Islet of Langerhans (tissue), 1 donor: ENCODE measurements at regions not wholly inside any gene's neighbourhood (a gene's known extent, or its start where the extent isn't known, plus 50 kb on each side); places are given as distances from the start of the nearest gene placed in this dataset.
"Not testable (repeated sequence)": the region's sequence is repeated elsewhere in the genome, so short reads cannot be mapped to it uniquely, and the experiment has no call there.

Experiments used
- FAIRE-seq: peaks from one replicate; lab custom pipeline; 2011; peaks lifted over from hg19 to GRCh38; lab: Jason Lieb, UNC

GRCh38 chr15:66965201-66965900, 100.1 kb upstream of the SMAD3 start:
- no peak for FAIRE-seq

GRCh38 chr15:66966256-66966655, 99.1 kb upstream of the SMAD3 start:
- no peak for FAIRE-seq

- FAIRE-seq = no peak
Measured at GRCh38 chr15:66968806-66969596, 96.4 kb upstream of the SMAD3 start.

- FAIRE-seq = not testable (repeated sequence)
Measured at GRCh38 chr15:66974131-66974530, 91.3 kb upstream of the SMAD3 start.

GRCh38 chr15:66976106-66976640, 89.2 kb upstream of the SMAD3 start:
- FAIRE-seq = not testable (repeated sequence)

- not testable (repeated sequence) for FAIRE-seq
Measured at GRCh38 chr15:66980326-66980725, 85.1 kb upstream of the SMAD3 start.

GRCh38 chr15:66981771-66982170, 83.6 kb upstream of the SMAD3 start:
- no peak for FAIRE-seq

GRCh38 chr15:66982250-66982649, 83.2 kb upstream of the SMAD3 start:
- no peak for FAIRE-seq

- no peak for FAIRE-seq
Measured at GRCh38 chr15:66982816-66983215, 82.6 kb upstream of the SMAD3 start.

- FAIRE-seq = no peak
Measured at GRCh38 chr15:66985653-66986052, 79.7 kb upstream of the SMAD3 start.

GRCh38 chr15:66986951-66987350, 78.5 kb upstream of the SMAD3 start:
- FAIRE-seq = no peak

- no peak for FAIRE-seq
Measured at GRCh38 chr15:66993090-66993489, 72.3 kb upstream of the SMAD3 start.

GRCh38 chr15:66993874-66994696, 71.3 kb upstream of the SMAD3 start:
- FAIRE-seq = no peak

GRCh38 chr15:66994927-66995656, 70.3 kb upstream of the SMAD3 start:
- no peak for FAIRE-seq

GRCh38 chr15:66996094-66996493, 69.3 kb upstream of the SMAD3 start:
- FAIRE-seq = no peak

- no peak for FAIRE-seq
Measured at GRCh38 chr15:66997212-66997611, 68.2 kb upstream of the SMAD3 start.

- not testable (repeated sequence) for FAIRE-seq
Measured at GRCh38 chr15:66998234-66998633, 67.2 kb upstream of the SMAD3 start.

- no peak for FAIRE-seq
Measured at GRCh38 chr15:66999046-66999968, 66.1 kb upstream of the SMAD3 start.

GRCh38 chr15:67000896-67001295, 64.5 kb upstream of the SMAD3 start:
- no peak for FAIRE-seq

GRCh38 chr15:67002368-67002767, 63.0 kb upstream of the SMAD3 start:
- FAIRE-seq = no peak

- FAIRE-seq = no peak
Measured at GRCh38 chr15:67003586-67003985, 61.8 kb upstream of the SMAD3 start.
